Tibial nerve (tissue), 4 donors: ENCODE measurements at regions not wholly inside any gene's neighbourhood (a gene's known extent, or its start where the extent isn't known, plus 50 kb on each side); places are given as distances from the start of the nearest gene placed in this dataset.
A peak's percentile ranks its signal among the peaks of the same experiment; 100 is the strongest.

Experiments
- DNase-seq, 2 donors: peaks; one replicate each; pipeline ENCODE4 v3.0.0-alpha.2; 2019; ENCODE audit warnings: low spot score in 2 of 2
- H3K27ac ChIP-seq, 4 donors: fragments of 200-600 bp; sonication (generic) in 3 of 4; one replicate each; pipeline ENCODE4 v1.5.1; 2017 to 2019; ENCODE audit warnings: mild to moderate bottlenecking in 1 of 4
- H3K27me3 ChIP-seq, 2 donors: fragments of 200-600 bp; sonication (generic) in 1 of 2; one replicate each; pipeline versions ENCODE4 v1.5.1 to v1.6.0; 2017 to 2019
- H3K36me3 ChIP-seq, 3 donors: fragments of 200-600 bp; sonication (generic); one replicate each; pipeline ENCODE4 v1.5.1; 2018 to 2019
- H3K4me1 ChIP-seq, 4 donors: fragments of 200-600 bp; sonication (generic) in 3 of 4; one replicate each; pipeline ENCODE4 v1.5.1; 2017 to 2019
- H3K4me3 ChIP-seq, 4 donors: fragments of 200-600 bp; sonication (generic) in 3 of 4; one replicate each; pipeline ENCODE4 v1.5.1; 2017 to 2019; ENCODE audit warnings: mild to moderate bottlenecking in 1 of 4, moderate library complexity in 1 of 4
- H3K9me3 ChIP-seq, 4 donors: fragments of 200-600 bp; sonication (generic) in 3 of 4; one replicate each; pipeline ENCODE4 v1.5.1; 2017 to 2019
- EP300 ChIP-seq, 2 donors: sonication (generic); formaldehyde crosslinking; IDR thresholded peaks; one replicate each; pipeline ENCODE4 v1.6.1; 2017; ENCODE audit warnings: antibody characterized with exemption in 2 of 2, mild to moderate bottlenecking in 1 of 2
- POLR2A ChIP-seq, 2 donors: fragments of 450-650 bp; IDR thresholded peaks; one replicate each; pipeline ENCODE4 v1.6.1; 2017; ENCODE audit warnings: antibody characterized with exemption in 2 of 2, mild to moderate bottlenecking in 2 of 2, moderate library complexity in 2 of 2
- WGBS, 2 donors: methylation state at CpG; one replicate each; pipeline ENCODE4 v1.1.5; 2018; 5-methylcytosine and 5-hydroxymethylcytosine counted together
- TF ChIP-seq, protein P1 (sequence below), 5 experiments: fragments of 200-600 bp in 3 of 5; fragments of 450-650 bp in 2 of 5; sonication (generic) in 3 of 5; IDR thresholded peaks; one replicate each; pipeline ENCODE4 v1.5.1; 2016 to 2019; ENCODE audit warnings: antibody characterized with exemption in 5 of 5, mild to moderate bottlenecking in 3 of 5, moderate library complexity in 2 of 5

DNA sequence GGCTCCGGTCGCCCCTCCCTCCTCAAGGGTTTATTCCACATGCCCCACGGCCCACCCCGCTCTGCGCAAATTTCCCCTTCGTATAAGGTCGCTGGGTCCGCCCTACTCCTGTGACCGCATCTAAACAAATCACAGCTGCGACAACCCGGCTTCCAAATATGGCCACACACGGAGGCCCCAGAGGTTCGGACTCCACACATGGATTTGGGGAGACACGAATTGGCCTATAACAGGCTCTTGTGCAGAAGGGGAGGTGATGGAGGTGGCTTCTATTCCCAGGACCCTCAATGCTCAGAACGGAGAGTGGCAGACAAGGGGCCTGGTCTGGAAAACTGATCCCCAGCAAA is 90.1 kb downstream of the FOXL3 start:
- Histone ChIP-seq H3K4me1 (peaks cover 0 to 21% (median 6%) of the 10 kb centered on the region in 4 donors), H3K27ac (no peak overlapping the region), H3K27me3 (peaks cover 0 to 33% of the 10 kb centered on the region in 2 donors), H3K4me3 (peak overlapping the region in 3 of 4 donors; percentile 31 to 45 (median 33)), H3K9me3 (peaks cover 0 to 38% (median 3%) of the 10 kb centered on the region in 4 donors), H3K36me3 (no peaks in the 10 kb centered on the region)
- TF ChIP-seq, protein P1, sequence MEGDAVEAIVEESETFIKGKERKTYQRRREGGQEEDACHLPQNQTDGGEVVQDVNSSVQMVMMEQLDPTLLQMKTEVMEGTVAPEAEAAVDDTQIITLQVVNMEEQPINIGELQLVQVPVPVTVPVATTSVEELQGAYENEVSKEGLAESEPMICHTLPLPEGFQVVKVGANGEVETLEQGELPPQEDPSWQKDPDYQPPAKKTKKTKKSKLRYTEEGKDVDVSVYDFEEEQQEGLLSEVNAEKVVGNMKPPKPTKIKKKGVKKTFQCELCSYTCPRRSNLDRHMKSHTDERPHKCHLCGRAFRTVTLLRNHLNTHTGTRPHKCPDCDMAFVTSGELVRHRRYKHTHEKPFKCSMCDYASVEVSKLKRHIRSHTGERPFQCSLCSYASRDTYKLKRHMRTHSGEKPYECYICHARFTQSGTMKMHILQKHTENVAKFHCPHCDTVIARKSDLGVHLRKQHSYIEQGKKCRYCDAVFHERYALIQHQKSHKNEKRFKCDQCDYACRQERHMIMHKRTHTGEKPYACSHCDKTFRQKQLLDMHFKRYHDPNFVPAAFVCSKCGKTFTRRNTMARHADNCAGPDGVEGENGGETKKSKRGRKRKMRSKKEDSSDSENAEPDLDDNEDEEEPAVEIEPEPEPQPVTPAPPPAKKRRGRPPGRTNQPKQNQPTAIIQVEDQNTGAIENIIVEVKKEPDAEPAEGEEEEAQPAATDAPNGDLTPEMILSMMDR (IDR thresholded peaks at IDR 0.05): no peak
- TF ChIP-seq EP300 (IDR thresholded peaks at IDR 0.05): no peak
- no peak for TF ChIP-seq POLR2A (IDR thresholded peaks at IDR 0.05)
- 29 to 46% methylated on average over 15 of the region's 15 CpGs for WGBS, 2 donors
- DNase-seq: no peak

DNA sequence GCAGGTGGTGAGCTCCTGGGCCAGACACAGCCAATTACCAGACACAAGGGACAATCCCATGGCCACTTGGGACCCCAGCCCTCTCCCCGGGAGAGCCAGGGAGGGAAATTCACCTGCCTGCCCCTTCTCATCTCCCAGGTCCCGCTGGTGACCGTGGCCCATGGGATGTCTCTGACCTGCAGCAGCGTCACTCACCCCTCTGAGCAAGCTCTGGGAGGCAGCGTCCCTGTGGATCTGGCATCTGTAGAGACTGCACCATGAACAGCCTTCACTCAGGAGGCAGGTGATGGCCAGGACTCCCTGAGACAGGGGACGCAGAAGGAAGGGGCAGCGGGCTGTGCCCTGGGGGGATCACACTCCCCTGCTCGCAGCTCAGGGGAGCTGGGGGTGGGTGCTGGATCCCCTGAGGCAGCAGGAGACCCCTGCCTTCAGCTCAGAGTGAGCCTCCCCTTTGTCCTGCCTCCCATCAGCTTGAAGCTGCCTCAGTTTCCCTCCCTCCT is 90.8 kb downstream of the FOXL3 start:
- no peak for TF ChIP-seq EP300 (IDR thresholded peaks at IDR 0.05)
- Histone ChIP-seq H3K27ac (no peak overlapping the region), H3K4me1 (peaks cover 0 to 21% (median 6%) of the 10 kb centered on the region in 4 donors), H3K9me3 (peaks cover 0 to 45% (median 3%) of the 10 kb centered on the region in 4 donors), H3K27me3 (peaks cover 0 to 31% of the 10 kb centered on the region in 2 donors), H3K36me3 (no peaks in the 10 kb centered on the region), H3K4me3 (no peak overlapping the region)
- 42 to 87% methylated on average over 2 to 7 of the region's 8 CpGs for WGBS, 2 donors
- DNase-seq: no peak

DNA sequence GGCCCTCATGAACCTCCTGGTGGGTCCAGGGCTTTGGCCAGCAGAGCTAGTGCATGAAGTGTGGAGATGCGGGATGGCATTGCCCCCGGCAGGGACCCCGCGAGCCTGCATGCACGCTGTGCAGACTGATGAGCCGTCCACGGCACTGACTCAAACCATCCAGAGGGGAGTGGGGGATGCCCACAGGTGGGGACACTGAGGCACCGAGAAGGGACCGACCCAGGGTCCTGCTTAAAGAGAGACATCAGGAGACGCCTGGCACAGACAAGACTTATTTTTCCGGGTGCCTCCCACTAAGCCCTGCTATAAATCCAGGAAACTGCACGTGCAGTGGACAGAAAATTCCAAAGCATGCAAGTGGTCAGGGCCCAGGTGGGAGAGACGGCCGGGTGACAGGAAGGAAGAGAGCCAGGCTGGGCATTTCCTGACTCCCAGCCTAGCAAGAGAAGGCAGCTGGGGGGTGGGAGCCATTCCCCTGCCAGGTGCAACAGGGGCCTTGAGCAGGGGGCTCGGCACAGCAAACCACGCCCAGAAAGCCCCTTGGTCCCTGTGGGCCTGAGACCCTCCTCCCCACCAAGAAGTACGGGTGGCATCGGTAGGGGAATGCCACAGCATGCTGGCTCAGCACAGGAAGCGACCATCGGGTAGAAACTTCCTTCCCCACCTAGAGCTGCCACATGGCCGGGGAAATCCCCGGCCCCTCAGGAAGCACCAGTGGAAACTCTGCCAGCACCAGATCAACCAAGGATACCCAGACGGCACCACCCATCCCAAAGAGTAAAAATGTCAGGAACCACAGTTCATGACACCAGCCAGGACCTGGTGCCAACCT is 91.5 kb downstream of the FOXL3 start:
- no peaks in the 10 kb centered on the region for H3K36me3 ChIP-seq
- peaks cover 0 to 50% (median 3%) of the 10 kb centered on the region in 4 donors for H3K9me3 ChIP-seq
- no peak overlapping the region for H3K4me3 ChIP-seq
- TF ChIP-seq POLR2A (IDR thresholded peaks at IDR 0.05) (no peak), EP300 (IDR thresholded peaks at IDR 0.05) (no peak)
- TF ChIP-seq, protein P1 (IDR thresholded peaks at IDR 0.05): no peak
- H3K27ac ChIP-seq: no peak overlapping the region
- 75% methylated on average over 23 of the region's 23 CpGs for WGBS, 2 donors
- no peak for DNase-seq
- peaks cover 0 to 25% of the 10 kb centered on the region in 2 donors for H3K27me3 ChIP-seq
- peaks cover 0 to 21% (median 6%) of the 10 kb centered on the region in 4 donors for H3K4me1 ChIP-seq

DNA sequence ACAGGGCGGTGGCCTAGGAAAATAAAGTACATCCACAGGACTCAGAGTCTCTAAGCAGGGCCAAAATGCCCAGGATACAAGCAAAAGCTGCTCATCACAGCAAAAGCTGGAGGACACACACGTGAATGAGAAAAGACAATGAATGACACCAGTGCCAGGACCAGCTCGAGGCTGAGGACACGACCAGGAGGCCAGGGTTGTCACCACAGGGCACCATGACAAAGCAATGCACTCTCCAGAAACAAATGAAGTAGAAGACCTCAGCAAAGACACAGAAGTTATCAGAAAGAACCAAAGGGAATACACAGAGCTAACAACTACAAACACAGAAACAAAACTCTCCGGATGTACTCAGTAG is 92.1 kb downstream of the FOXL3 start:
- Histone ChIP-seq H3K4me3 (no peak overlapping the region), H3K36me3 (no peaks in the 10 kb centered on the region), H3K27me3 (peaks cover 0 to 19% of the 10 kb centered on the region in 2 donors), H3K27ac (no peak overlapping the region), H3K4me1 (peaks cover 0 to 21% (median 6%) of the 10 kb centered on the region in 4 donors), H3K9me3 (peaks cover 0 to 52% (median 3%) of the 10 kb centered on the region in 4 donors)
- WGBS, 2 donors: 38 to 63% methylated on average over 5 of the region's 5 CpGs
- no peak for DNase-seq
- TF ChIP-seq POLR2A (IDR thresholded peaks at IDR 0.05): no peak
- TF ChIP-seq EP300 (IDR thresholded peaks at IDR 0.05): no peak
- TF ChIP-seq, protein P1 (IDR thresholded peaks at IDR 0.05): no peak

DNA sequence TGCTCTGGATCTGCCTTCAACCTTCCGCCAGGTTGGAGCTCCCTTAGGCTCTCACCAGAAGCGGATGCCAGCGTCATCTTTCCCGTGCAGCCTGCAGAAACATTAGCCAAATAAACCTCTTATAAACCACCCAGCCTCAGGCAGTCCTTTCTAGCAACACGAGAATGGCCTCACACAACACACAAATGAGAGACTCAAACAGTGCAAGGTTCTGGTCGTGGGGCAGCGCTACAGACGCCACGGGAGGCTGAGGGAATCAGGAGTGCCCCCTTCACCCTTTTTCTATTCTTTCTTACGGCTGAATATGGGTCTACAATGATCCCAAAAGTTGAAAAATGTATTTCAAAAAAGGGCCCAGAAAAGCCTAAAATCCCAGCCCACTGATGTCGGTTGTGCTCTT is 96.4 kb downstream of the FOXL3 start:
- no peak for TF ChIP-seq EP300 (IDR thresholded peaks at IDR 0.05)
- TF ChIP-seq, protein P1 (IDR thresholded peaks at IDR 0.05): no peak
- TF ChIP-seq POLR2A (IDR thresholded peaks at IDR 0.05): no peak
- Histone ChIP-seq H3K36me3 (no peaks in the 10 kb centered on the region), H3K4me3 (no peak overlapping the region), H3K27ac (no peak overlapping the region), H3K4me1 (peaks cover 0 to 4% (median 0%) of the 10 kb centered on the region in 4 donors), H3K27me3 (no peaks in the 10 kb centered on the region), H3K9me3 (peaks cover 0 to 59% (median 3%) of the 10 kb centered on the region in 4 donors)
- WGBS, 2 donors: 85 to 90% methylated on average over 11 of the region's 11 CpGs
- DNase-seq: no peak
